Erythroblast (primary cell): ENCODE measurements at regions not wholly inside any gene's neighbourhood (a gene's known extent, or its start where the extent isn't known, plus 50 kb on each side); places are given as distances from the start of the nearest gene placed in this dataset.
A peak's percentile ranks its signal among the peaks of the same experiment; 100 is the strongest.

Experiments
- DNase-seq, 2 experiments: peaks; one replicate each; lab custom pipeline; 2025; lab: John Stamatoyannopoulos, UW
- GATA1 ChIP-seq: IDR thresholded peaks from 2 replicates; pipeline ENCODE4 v1.6.1; 2011; ENCODE audit warnings: low read depth, mild to moderate bottlenecking, control low read depth, low read length, moderate library complexity
- POLR2A ChIP-seq: IDR thresholded peaks from 2 replicates; pipeline ENCODE4 v1.6.1; 2011; ENCODE audit warnings: mild to moderate bottlenecking, low read length

- no peak for DNase-seq
- TF ChIP-seq GATA1, result no peak
- no peak for TF ChIP-seq POLR2A
Measured at GRCh38 chr13:97100821-97101220, 106.5 kb upstream of the OXGR1 start.

DNA sequence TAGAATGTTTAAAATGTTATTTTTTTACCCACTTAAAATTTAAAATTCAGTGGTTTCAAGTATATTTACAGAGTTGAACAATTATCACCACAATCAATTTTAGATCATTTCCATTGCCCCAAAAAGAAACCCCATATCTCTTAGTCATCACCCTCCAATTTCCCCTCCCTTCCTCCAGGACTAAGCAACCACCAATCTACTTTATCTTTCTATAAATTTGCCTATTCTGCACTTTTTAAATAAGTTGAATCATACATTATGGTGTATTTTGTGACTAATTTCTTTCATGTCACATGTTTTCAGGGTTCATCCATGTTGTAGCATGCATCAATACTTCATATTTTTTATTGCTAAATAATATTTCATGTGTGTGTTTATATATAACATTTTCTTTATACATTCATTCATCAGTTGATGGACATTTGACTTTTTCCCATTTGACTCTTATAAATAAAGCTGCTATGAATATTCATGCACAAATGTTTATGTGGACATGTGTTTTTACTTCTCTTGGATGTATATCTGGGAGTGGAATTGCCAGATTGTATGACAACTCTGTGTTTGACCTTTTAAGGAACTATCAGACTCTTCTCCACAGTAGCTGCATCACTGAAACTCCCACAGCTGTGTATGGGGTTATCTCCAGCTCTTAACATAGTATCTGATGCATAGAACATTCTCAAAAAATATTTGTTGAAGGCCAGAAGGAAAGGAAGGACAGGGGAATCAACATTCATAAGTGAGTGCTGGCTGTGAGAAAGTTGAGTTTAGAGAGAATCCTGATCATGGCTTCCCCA lies 107.8 kb upstream of the OXGR1 start:
- TF ChIP-seq GATA1 (no peak), POLR2A (no peak)
- no peak for DNase-seq

- DNase-seq, result no peak
- TF ChIP-seq GATA1 (no peak), POLR2A (no peak)
Measured at GRCh38 chr13:97106323-97106722, 112.0 kb upstream of the OXGR1 start.

DNA sequence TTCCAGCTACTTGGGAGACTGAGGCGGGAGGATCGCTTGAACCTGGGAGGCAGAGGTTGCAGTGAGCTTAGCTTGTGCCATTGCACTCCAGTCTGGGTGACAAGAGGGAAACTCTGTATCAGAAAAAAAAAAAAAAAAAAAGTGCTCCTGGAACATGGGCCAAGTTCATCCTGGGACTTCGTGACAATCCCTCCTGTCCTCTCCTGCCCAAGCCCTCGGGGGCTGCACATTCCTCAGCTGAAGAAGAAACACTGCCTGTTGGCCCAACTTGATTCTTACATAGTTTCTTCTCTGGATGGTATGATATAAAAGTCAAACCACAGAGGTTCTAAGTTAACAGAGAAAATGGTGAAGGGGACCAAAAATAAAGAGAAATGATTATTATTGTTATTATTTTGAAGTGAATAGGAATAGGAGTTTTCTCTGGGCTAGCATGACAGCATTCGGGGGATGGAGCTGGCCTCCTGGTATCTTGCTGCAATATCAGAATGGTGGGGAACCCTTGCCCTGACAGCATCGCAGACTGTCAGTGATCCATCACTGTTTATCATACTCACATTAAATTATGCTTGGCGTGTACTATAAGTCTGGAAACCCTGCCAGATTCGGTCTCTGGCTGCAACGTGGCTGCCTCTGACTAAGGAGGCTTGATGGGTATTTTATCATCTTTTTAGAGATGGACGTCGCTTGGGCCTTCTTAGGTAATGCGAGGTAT lies 113.7 kb upstream of the OXGR1 start:
- TF ChIP-seq GATA1 (no peak), POLR2A (no peak)
- DNase-seq, result no peak

GRCh38 chr13:97108530-97108900 lies 113.6 kb upstream of the MBNL2 start:
- peak; percentile 29 to 70 for DNase-seq
- no peak for TF ChIP-seq GATA1
- TF ChIP-seq POLR2A, result no peak

DNA sequence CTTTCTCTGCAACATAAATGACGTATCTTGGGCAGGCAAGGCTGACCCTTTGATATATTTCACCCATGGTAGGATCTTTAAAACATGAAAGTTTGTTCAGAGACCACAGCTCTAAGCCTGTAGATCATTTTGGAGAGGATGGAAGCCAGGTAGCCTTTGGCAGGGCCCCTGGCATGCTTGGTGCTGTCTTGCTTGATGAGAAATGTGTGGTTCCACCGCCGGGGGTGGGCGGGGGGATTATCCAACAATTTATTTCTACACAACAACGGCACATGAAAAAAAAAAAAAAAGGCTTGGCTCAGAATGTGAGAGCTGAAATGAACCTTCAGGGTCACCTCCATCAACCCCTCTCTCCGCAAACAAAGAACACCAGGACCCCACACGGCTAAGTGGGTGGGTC lies 112.9 kb upstream of the MBNL2 start:
- TF ChIP-seq POLR2A, result no peak
- TF ChIP-seq GATA1, result no peak
- no peak for DNase-seq

GRCh38 chr13:97109841-97110492 lies 112.2 kb upstream of the MBNL2 start:
- peak; percentile 76 to 91 for DNase-seq

GRCh38 chr13:97110936-97111335 lies 111.2 kb upstream of the MBNL2 start:
- DNase-seq, result no peak
- TF ChIP-seq POLR2A (no peak), GATA1 (no peak)

More at GRCh38 chr13:97109841-97110492, 112.2 kb upstream of the MBNL2 start:
- TF ChIP-seq GATA1 (no peak), POLR2A (no peak)

DNA sequence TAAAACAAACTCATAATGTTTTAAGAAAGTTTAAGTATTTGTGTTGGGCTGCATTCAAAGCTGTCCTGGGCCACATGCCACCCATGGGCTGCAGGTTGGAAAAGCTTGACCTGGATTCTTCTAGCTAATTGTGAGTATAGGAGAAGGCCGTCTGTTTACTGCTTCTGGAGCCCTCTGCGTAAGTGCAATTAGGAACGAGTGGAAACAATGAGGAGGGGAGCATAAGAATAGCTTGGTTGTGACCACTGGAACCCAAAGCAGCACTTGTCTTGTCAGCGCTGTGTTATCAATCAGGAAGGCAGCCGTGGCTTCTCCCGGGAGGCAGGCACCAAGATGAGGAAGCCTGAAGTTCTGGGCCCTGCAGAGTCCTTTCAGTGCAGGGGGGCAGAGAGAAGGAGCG lies 110.4 kb upstream of the MBNL2 start:
- TF ChIP-seq GATA1 (no peak), POLR2A (no peak)
- DNase-seq, result no peak

DNA sequence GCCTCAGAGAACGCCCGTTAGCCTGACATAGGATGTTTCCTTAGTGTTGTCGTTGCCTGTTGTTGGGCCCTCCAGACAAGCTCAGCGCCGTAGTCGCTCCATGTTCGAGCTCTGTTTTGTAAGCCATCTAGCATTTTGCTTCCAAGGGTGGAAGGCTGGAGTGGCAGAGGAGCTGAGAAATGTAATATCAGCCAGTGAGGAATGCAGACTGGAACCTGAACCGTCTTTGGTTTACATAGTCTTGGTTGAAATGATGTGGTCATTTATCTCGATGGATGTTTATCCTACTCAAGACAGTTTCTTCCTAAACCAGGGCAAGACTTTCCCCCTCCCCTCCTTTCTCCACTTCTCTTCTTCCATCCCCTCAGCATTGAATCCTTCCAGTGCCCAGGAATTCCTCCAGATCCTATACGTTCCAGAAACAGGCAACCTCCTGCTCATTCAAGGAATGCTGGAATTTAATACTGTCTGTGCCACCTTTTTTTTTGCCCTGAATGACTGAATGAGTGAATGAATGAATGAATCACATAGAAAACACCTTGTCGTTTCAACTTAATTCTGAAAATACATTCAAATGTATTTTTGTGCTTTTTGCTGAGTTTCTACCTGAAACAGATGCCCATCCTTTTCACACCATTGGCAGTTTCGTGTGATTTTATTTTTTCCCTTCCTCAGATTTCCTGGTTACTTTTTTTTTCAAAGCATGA lies 109.5 kb upstream of the MBNL2 start:
- no peak for TF ChIP-seq POLR2A
- TF ChIP-seq GATA1, result no peak
- DNase-seq, result no peak

DNA sequence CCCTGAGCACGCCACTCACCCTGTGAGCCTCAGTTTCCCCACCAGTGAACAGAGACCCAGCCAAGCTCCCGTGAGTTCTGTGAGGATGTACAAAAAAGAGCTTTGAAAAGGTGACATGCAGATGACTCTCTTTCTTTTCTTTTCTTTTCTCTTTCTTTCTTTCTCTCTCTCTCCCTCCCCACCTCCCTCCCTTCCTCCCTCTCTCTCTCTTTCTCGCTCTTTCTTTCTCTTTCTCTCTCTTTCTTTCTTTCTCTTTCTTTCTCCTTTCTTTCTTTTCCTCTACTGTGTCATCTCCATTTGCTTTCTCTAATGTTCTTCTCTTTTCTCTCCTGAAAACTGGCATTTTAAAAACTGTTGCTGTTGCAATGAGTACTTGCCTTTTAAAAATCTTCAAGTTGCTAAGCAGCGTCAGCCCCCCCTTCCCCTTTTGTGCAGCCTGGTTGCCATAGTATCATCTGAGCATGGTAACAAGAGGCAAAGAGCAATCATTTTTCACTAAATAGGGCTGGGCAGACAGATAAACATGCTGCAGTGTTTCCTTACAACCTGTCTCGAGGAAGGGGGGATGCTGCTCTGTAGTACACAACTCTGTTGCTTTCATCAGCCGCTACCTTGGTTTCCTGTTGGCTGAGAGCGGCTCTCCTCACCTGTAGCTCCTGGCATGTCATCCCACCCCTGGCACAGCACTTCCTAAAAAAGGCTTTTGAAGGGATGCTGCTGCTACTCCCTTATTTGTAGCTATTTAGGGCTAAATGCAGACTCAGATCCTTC lies 108.7 kb upstream of the MBNL2 start:
- no peak for TF ChIP-seq GATA1
- no peak for TF ChIP-seq POLR2A
- DNase-seq, result no peak

GRCh38 chr13:97114651-97115050 lies 107.5 kb upstream of the MBNL2 start:
- DNase-seq, result no peak
- TF ChIP-seq GATA1 (no peak), POLR2A (no peak)

DNA sequence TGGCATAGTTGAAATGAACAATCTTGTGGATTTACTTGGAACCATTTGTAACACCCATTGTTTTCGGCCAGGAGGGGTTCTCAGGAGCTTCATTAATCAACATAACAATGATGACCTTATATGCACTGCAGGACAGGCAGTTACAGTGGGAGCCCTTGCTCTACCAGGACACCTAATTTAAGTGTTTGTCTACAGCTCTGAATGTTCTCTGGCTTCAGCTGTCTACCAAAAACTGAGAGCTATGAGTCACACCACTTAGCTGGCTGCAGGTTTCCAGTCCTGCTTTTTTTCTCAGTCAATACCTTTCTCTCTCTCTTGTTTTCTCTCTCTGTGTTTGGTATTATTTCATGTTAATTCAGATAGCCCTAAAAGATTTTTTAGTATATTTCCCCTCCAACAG lies 105.4 kb upstream of the MBNL2 start:
- no peak for DNase-seq
- TF ChIP-seq POLR2A (no peak), GATA1 (no peak)
